ENCODE measurements at regions not wholly inside any gene's neighbourhood (a gene's known extent, or its start where the extent isn't known, plus 50 kb on each side); places are given as distances from the start of the nearest gene placed in this dataset.

DNA sequence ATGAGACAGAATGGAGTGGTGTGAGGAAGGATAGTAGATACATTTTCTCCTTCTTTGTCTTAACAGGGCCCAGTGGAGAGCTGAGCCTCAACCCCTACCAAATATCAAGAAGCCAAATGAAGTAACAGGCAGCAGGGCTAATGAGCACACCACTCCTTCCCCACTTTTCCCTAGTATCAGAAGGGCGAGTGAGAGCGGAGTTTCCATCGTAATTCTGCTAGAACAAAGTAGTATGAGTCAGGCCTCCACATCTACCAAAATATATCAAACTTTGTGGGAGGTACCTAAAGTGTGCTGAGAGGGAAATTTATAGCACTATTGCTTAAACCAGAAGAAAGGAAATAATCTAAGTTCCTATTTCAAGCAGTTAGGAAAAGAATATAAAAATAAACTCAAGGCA is 769.0 kb upstream of the RGMB start:
- ATAC-seq (ENCODE audit: low read depth) (no peak), DNase-seq (no peak)
- dilution Hi-C loops (cut with HindIII; ENCODE audit: low sequenced_read_pairs, unreplicated experiment) (no loop called here), in situ Hi-C loops (cut with MboI; ENCODE audit: low sequenced_read_pairs) (no loop called here), intact Hi-C loops (cut with micrococcal nuclease) (no loop called here)
- H4K20me1 ChIP-seq (ENCODE audit: insufficient read depth, low read length): no peaks in the 10 kb centered on the region
- H3K9me1 ChIP-seq (ENCODE audit: insufficient read depth, low read length): no peaks in the 10 kb centered on the region
- H3K4me2 ChIP-seq (ENCODE audit: low read depth, low read length): no peak overlapping the region
- no peaks in the 10 kb centered on the region for H3K27me3 ChIP-seq (ENCODE audit: control insufficient read depth, insufficient read depth, low read length)
- H3K56ac ChIP-seq (ENCODE audit: extremely low read depth, insufficient read depth, low read length): no peak overlapping the region
- H4K91ac ChIP-seq (ENCODE audit: insufficient read depth, low read depth, low read length): no peak overlapping the region
- no peak overlapping the region for H3K4ac ChIP-seq (ENCODE audit: low read depth, low read length)
- no peak for TF ChIP-seq RFX5 (IDR thresholded peaks at IDR 0.05; ENCODE audit: low read depth, low read length)
- no peak for TF ChIP-seq SMC3 (IDR thresholded peaks at IDR 0.05; ENCODE audit: low read depth, low read length)
- TF ChIP-seq CEBPB (IDR thresholded peaks at IDR 0.05; ENCODE audit: low read depth, low read length): no peak
- no peak for TF ChIP-seq RAD21 (IDR thresholded peaks at IDR 0.05; ENCODE audit: low read length)
- TF ChIP-seq, protein P1, sequence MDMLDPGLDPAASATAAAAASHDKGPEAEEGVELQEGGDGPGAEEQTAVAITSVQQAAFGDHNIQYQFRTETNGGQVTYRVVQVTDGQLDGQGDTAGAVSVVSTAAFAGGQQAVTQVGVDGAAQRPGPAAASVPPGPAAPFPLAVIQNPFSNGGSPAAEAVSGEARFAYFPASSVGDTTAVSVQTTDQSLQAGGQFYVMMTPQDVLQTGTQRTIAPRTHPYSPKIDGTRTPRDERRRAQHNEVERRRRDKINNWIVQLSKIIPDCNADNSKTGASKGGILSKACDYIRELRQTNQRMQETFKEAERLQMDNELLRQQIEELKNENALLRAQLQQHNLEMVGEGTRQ (IDR thresholded peaks at IDR 0.05; ENCODE audit: low read depth, low read length): no peak
- TF ChIP-seq CHD1 (IDR thresholded peaks at IDR 0.05; ENCODE audit: low read depth, low read length): no peak
- TF ChIP-seq RCOR1 (IDR thresholded peaks at IDR 0.05; ENCODE audit: insufficient replicate concordance, low read length): no peak
- no peak for TF ChIP-seq BHLHE40 (IDR thresholded peaks at IDR 0.05; ENCODE audit: low read depth, low read length)
- no peak for TF ChIP-seq MXI1 (IDR thresholded peaks at IDR 0.05; ENCODE audit: borderline replicate concordance, low read depth, low read length)
- TF ChIP-seq, protein P2, sequence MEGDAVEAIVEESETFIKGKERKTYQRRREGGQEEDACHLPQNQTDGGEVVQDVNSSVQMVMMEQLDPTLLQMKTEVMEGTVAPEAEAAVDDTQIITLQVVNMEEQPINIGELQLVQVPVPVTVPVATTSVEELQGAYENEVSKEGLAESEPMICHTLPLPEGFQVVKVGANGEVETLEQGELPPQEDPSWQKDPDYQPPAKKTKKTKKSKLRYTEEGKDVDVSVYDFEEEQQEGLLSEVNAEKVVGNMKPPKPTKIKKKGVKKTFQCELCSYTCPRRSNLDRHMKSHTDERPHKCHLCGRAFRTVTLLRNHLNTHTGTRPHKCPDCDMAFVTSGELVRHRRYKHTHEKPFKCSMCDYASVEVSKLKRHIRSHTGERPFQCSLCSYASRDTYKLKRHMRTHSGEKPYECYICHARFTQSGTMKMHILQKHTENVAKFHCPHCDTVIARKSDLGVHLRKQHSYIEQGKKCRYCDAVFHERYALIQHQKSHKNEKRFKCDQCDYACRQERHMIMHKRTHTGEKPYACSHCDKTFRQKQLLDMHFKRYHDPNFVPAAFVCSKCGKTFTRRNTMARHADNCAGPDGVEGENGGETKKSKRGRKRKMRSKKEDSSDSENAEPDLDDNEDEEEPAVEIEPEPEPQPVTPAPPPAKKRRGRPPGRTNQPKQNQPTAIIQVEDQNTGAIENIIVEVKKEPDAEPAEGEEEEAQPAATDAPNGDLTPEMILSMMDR (conservative IDR thresholded peaks at IDR 0.05; ENCODE audit: low read depth, low read length): no peak
- TF ChIP-seq MAFK (IDR thresholded peaks at IDR 0.05; ENCODE audit: low read depth, low read length): no peak
- TF ChIP-seq MAZ (IDR thresholded peaks at IDR 0.05; ENCODE audit: borderline replicate concordance, low read depth, low read length): no peak
- no peak for TF ChIP-seq POLR2A (IDR thresholded peaks at IDR 0.05; ENCODE audit: low read depth, low read length)
- no peak for TF ChIP-seq NFE2L2 (IDR thresholded peaks at IDR 0.05; ENCODE audit: low read depth, low read length)
- TF ChIP-seq FOS (IDR thresholded peaks at IDR 0.05; ENCODE audit: low read depth, low read length): no peak
- TF ChIP-seq, protein P3, sequence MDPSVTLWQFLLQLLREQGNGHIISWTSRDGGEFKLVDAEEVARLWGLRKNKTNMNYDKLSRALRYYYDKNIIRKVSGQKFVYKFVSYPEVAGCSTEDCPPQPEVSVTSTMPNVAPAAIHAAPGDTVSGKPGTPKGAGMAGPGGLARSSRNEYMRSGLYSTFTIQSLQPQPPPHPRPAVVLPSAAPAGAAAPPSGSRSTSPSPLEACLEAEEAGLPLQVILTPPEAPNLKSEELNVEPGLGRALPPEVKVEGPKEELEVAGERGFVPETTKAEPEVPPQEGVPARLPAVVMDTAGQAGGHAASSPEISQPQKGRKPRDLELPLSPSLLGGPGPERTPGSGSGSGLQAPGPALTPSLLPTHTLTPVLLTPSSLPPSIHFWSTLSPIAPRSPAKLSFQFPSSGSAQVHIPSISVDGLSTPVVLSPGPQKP (IDR thresholded peaks at IDR 0.05; ENCODE audit: borderline replicate concordance, low read depth, low read length): no peak
- H3K9me3 ChIP-seq (ENCODE audit: control insufficient read depth, insufficient read depth, low read length): no peaks in the 10 kb centered on the region
- H2BK120ac ChIP-seq (ENCODE audit: low read depth, low read length): no peak overlapping the region
- WGBS, 2 experiments (ENCODE audit: extremely low coverage in 2 of 2, insufficient read length in 1 of 2): no CpG with 5 or more reads among the region's 3 CpGs
- H2BK15ac ChIP-seq (ENCODE audit: low read depth, low read length): no peak overlapping the region
- H2AFZ ChIP-seq (replicated peaks; ENCODE audit: low read length, poor library complexity): no peak overlapping the region
- no peaks in the 10 kb centered on the region for H3K79me1 ChIP-seq (ENCODE audit: low read depth in 1 of 2, low read length in 2 of 2)
- H3K9ac ChIP-seq (ENCODE audit: low read depth, low read length): no peak overlapping the region
- no peak overlapping the region for H3K27ac ChIP-seq (ENCODE audit: insufficient read depth, low read length)
- H3K4me3 ChIP-seq (ENCODE audit: insufficient read depth, low read depth, low read length): no peak overlapping the region
- no peaks in the 10 kb centered on the region for H3K36me3 ChIP-seq (ENCODE audit: control insufficient read depth, insufficient read depth, low read length)
- H4K5ac ChIP-seq (ENCODE audit: low read depth, low read length): no peak overlapping the region
- no peak overlapping the region for H2AK9ac ChIP-seq (replicated peaks; ENCODE audit: low read depth, low read length, poor library complexity)
- BruUV-seq (replicated peaks): no TSS peak
- ChIA-PET CTCF (interaction anchor here (0.5 kb wide), 1 partner anchor 90 kb away, joined by 3 read pairs; no protein-coding TSS in a partner anchor), POLR2A (ENCODE audit: unreplicated experiment) (no interaction called here)
- no peak overlapping the region for H2BK5ac ChIP-seq (ENCODE audit: low read depth, low read length, poor library complexity, severe bottlenecking)
- H3K23ac ChIP-seq (ENCODE audit: low read depth, low read length): no peak overlapping the region
- H2BK20ac ChIP-seq (ENCODE audit: low read depth, low read length): no peak overlapping the region
- H2AK5ac ChIP-seq (ENCODE audit: low read depth, low read length): no peak overlapping the region
- H3K18ac ChIP-seq (ENCODE audit: low read depth, low read length): no peak overlapping the region
- no peak overlapping the region for H4K8ac ChIP-seq (ENCODE audit: low read depth in 2 of 2, low read length in 2 of 2)
- no peak overlapping the region for H3K14ac ChIP-seq (replicated peaks; ENCODE audit: low read depth, low read length)
- no peaks in the 10 kb centered on the region for H3K4me1 ChIP-seq (ENCODE audit: control insufficient read depth, insufficient read depth, low read length)
